HCT116 (cell line): ENCODE measurements at regions not wholly inside any gene's neighbourhood (a gene's known extent, or its start where the extent isn't known, plus 50 kb on each side); places are given as distances from the start of the nearest gene placed in this dataset.

Experiments used
- ATAC-seq: fragments of 200-7000 bp; cut with Tn5 transposase; 2 replicates; pipeline ENCODE4 v1.9.1; 2020; ENCODE audit warnings: mild to moderate bottlenecking, moderate library complexity
- BruUV-seq: library from RNA; stranded (reverse); fragments of 400-500 nt; replicated peaks from 2 replicates; lab custom pipeline; 2021; lab: Mats Ljungman, UMichigan
- CTCF ChIA-PET: fragments of 300-600 bp; sonication (Branson Sonifier 250); formaldehyde crosslinking; loops from one replicate; lab custom pipeline; 2021; ENCODE audit warnings: antibody characterized with exemption; lab: Charles Lee
- POLR2A ChIA-PET: fragments of 300-600, 350-600 bp; sonication (Branson Sonifier 250); formaldehyde crosslinking; loops from one replicate; lab custom pipeline; 2021; ENCODE audit warnings: antibody characterized with exemption; lab: Charles Lee
- RAD21 ChIA-PET, 2 experiments: fragments of 300-600 bp; sonication (Branson Sonifier 250); formaldehyde crosslinking; loops; one replicate each; lab custom pipeline; 2023; ENCODE audit warnings: low total read pairs in 2 of 2; ENCODE audit not compliant: uncharacterized antibody in 2 of 2, unreplicated experiment in 2 of 2, low non-redundant PET in 1 of 2; lab: Charles Lee
- DNase-seq: peaks from one replicate; pipeline ENCODE4 v3.0.0-alpha.2; 2010; ENCODE audit warnings: low read depth, low spot score
- H2AFZ ChIP-seq: fragments of 200-600 bp; shearing (Covaris generic), sonication (generic); 2 replicates; pipeline ENCODE4 v1.6.1; 2017; ENCODE audit warnings: low read depth, mixed run types, mixed read lengths, antibody characterized with exemption, low read length; ENCODE audit not compliant: poor library complexity, severe bottlenecking
- H3K27ac ChIP-seq: 2 replicates; pipeline ENCODE4 v1.5.1; 2012; ENCODE audit warnings: low read depth, low read length
- H3K27me3 ChIP-seq: fragments of 200-600 bp; sonication (generic); 2 replicates; pipeline ENCODE4 v1.6.1; 2016; ENCODE audit warnings: mixed run types, low read length, mixed read lengths; ENCODE audit not compliant: insufficient read depth
- H3K36me3 ChIP-seq, 2 experiments: fragments of 200-500 bp in 1 of 2; fragments of 200-600 bp in 1 of 2; sonication (Bioruptor generic) in 1 of 2; sonication (generic) in 1 of 2; 2 replicates each; pipeline versions ENCODE4 v1.5.1 to v1.6.1; 2014 to 2016; ENCODE audit warnings: low read length in 2 of 2, inconsistent platforms in 1 of 2, mixed read lengths in 1 of 2, mixed run types in 1 of 2; ENCODE audit not compliant: insufficient read depth in 2 of 2, control insufficient read depth in 1 of 2
- H3K4me1 ChIP-seq, 2 experiments: fragments of 200-600 bp in 1 of 2; sonication (generic) in 1 of 2; 2 replicates each; pipeline versions ENCODE4 v1.5.1 to v1.6.1; 2012 to 2017; ENCODE audit warnings: low read length in 2 of 2, inconsistent platforms in 1 of 2, mild to moderate bottlenecking in 1 of 2, mixed read lengths in 1 of 2, mixed run types in 1 of 2, moderate library complexity in 1 of 2; ENCODE audit not compliant: insufficient read depth in 2 of 2, control insufficient read depth in 1 of 2
- H3K4me2 ChIP-seq: fragments of 200-600 bp; sonication (generic); 2 replicates; pipeline ENCODE4 v1.6.1; 2017; ENCODE audit warnings: mixed run types, low read length, mixed read lengths
- H3K4me3 ChIP-seq, 2 experiments: fragments of 200-600 bp in 1 of 2; sonication (generic) in 1 of 2; replicated peaks in 1 of 2; 2 replicates each; pipeline ENCODE4 v1.5.1; 2011 to 2016; ENCODE audit warnings: low read length in 2 of 2, control low read depth in 1 of 2, low read depth in 1 of 2, mild to moderate bottlenecking in 1 of 2, mixed read lengths in 1 of 2, mixed run types in 1 of 2
- H3K79me2 ChIP-seq: fragments of 200-600 bp; sonication (generic); 2 replicates; pipeline ENCODE4 v1.6.1; 2017; ENCODE audit warnings: mild to moderate bottlenecking, mixed run types, low read length, moderate library complexity, mixed read lengths; ENCODE audit not compliant: insufficient read depth
- H3K9ac ChIP-seq: fragments of 200-600 bp; sonication (generic); 2 replicates; pipeline ENCODE4 v1.6.1; 2016; ENCODE audit warnings: low read length, mixed read lengths
- H3K9me2 ChIP-seq: fragments of 200-600 bp; sonication (generic), shearing (Covaris generic); 2 replicates; pipeline ENCODE4 v1.6.1; 2017; ENCODE audit warnings: mixed run types, mild to moderate bottlenecking, moderate library complexity; ENCODE audit not compliant: insufficient read depth
- H3K9me3 ChIP-seq, 2 experiments: fragments of 200-500 bp in 1 of 2; fragments of 200-600 bp in 1 of 2; sonication (Bioruptor generic) in 1 of 2; sonication (generic) in 1 of 2; 2 replicates each; pipeline ENCODE4 v1.6.1; 2014 to 2017; ENCODE audit warnings: low read length in 2 of 2, mixed read lengths in 2 of 2, inconsistent platforms in 1 of 2, low read depth in 1 of 2, mild to moderate bottlenecking in 1 of 2, mixed run types in 1 of 2, moderate library complexity in 1 of 2; ENCODE audit not compliant: control insufficient read depth in 1 of 2, insufficient read depth in 1 of 2
- H4K20me1 ChIP-seq: fragments of 200-600 bp; sonication (generic), shearing (Covaris generic); 2 replicates; pipeline ENCODE4 v1.6.1; 2017; ENCODE audit warnings: mixed run types, mild to moderate bottlenecking, moderate library complexity; ENCODE audit not compliant: insufficient read depth
- CEBPB ChIP-seq: IDR thresholded peaks from 2 replicates; pipeline ENCODE4 v1.6.1; 2012; ENCODE audit warnings: low read depth
- EGR1 ChIP-seq: IDR thresholded peaks from 2 replicates; pipeline ENCODE4 v1.6.1; 2012; ENCODE audit warnings: low read depth
- EZH2phosphoT487 ChIP-seq: fragments of 200-600 bp; IDR thresholded peaks from 2 replicates; pipeline ENCODE4 v1.6.1; 2018; ENCODE audit warnings: antibody characterized with exemption, borderline replicate concordance
- JUND ChIP-seq: IDR thresholded peaks from 2 replicates; pipeline ENCODE4 v1.6.1; 2012
- POLR2AphosphoS5 ChIP-seq: IDR thresholded peaks from 2 replicates; pipeline ENCODE4 v1.6.1; 2011; ENCODE audit warnings: mild to moderate bottlenecking, low read depth, low read length, moderate library complexity
- RAD21 ChIP-seq: IDR thresholded peaks from 2 replicates; pipeline ENCODE4 v1.6.1; 2012; ENCODE audit warnings: low read depth, mild to moderate bottlenecking
- SIN3A ChIP-seq: IDR thresholded peaks from 2 replicates; pipeline ENCODE4 v1.6.1; 2012; ENCODE audit warnings: low read depth
- SRF ChIP-seq: IDR thresholded peaks from 2 replicates; pipeline ENCODE4 v1.6.1; 2012; ENCODE audit warnings: low read depth
- TCF7L2 ChIP-seq: IDR thresholded peaks from 2 replicates; pipeline ENCODE4 v1.7.0; 2011; ENCODE audit warnings: borderline replicate concordance, inconsistent platforms; ENCODE audit not compliant: insufficient read depth, insufficient read length; ENCODE audit errors: extremely low read depth
- intact Hi-C: fragments of 100-400 bp; cut with micrococcal nuclease; formaldehyde crosslinking; loops from 2 replicates; pipeline ENCODE4 v1.10.0; 2022
- TF ChIP-seq, protein P1 (sequence below): IDR thresholded peaks from 2 replicates; pipeline ENCODE4 v1.6.1; 2012; ENCODE audit warnings: low read depth
- TF ChIP-seq, protein P2 (sequence below): IDR thresholded peaks from 2 replicates; pipeline ENCODE4 v1.6.1; 2012
- TF ChIP-seq, protein P3 (sequence below): IDR thresholded peaks from 2 replicates; pipeline ENCODE4 v1.6.1; 2012

DNA sequence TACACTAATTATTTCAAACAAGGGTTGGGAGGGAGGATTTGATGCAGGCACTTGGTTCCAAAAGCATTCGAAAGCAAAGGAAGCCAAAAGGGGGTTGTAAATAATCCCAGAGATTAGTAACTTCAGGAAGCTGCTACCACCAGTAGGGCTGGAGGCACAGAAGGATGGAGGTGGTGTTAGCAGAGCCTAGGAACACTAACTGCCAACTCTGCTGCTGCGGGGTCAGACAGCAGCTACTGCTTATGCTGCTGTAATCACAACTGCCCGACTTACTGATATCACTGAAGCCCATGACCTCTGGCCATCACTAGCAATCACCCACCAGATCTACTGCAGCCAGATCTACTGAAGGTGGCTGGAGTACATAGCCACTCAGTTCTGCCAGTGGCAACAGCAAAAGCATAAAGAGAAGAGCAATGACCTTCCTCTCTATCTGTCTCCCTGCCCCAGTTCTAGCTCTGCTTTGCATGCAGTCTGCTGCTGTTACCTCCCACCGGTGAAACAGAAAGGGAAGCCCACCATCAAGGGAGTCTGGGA lies 408.5 kb downstream of the PLPP3 start (continued):
- TF ChIP-seq, protein P1, sequence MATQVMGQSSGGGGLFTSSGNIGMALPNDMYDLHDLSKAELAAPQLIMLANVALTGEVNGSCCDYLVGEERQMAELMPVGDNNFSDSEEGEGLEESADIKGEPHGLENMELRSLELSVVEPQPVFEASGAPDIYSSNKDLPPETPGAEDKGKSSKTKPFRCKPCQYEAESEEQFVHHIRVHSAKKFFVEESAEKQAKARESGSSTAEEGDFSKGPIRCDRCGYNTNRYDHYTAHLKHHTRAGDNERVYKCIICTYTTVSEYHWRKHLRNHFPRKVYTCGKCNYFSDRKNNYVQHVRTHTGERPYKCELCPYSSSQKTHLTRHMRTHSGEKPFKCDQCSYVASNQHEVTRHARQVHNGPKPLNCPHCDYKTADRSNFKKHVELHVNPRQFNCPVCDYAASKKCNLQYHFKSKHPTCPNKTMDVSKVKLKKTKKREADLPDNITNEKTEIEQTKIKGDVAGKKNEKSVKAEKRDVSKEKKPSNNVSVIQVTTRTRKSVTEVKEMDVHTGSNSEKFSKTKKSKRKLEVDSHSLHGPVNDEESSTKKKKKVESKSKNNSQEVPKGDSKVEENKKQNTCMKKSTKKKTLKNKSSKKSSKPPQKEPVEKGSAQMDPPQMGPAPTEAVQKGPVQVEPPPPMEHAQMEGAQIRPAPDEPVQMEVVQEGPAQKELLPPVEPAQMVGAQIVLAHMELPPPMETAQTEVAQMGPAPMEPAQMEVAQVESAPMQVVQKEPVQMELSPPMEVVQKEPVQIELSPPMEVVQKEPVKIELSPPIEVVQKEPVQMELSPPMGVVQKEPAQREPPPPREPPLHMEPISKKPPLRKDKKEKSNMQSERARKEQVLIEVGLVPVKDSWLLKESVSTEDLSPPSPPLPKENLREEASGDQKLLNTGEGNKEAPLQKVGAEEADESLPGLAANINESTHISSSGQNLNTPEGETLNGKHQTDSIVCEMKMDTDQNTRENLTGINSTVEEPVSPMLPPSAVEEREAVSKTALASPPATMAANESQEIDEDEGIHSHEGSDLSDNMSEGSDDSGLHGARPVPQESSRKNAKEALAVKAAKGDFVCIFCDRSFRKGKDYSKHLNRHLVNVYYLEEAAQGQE = no peak
- TF ChIP-seq POLR2AphosphoS5 = no peak
- TF ChIP-seq, protein P2, sequence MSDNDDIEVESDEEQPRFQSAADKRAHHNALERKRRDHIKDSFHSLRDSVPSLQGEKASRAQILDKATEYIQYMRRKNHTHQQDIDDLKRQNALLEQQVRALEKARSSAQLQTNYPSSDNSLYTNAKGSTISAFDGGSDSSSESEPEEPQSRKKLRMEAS = no peak
- TF ChIP-seq RAD21 = no peak
- no peak for TF ChIP-seq EGR1
- no peak for TF ChIP-seq SRF
- no peak for TF ChIP-seq SIN3A
- no peak for TF ChIP-seq EZH2phosphoT487
- no peak for TF ChIP-seq JUND

DNA sequence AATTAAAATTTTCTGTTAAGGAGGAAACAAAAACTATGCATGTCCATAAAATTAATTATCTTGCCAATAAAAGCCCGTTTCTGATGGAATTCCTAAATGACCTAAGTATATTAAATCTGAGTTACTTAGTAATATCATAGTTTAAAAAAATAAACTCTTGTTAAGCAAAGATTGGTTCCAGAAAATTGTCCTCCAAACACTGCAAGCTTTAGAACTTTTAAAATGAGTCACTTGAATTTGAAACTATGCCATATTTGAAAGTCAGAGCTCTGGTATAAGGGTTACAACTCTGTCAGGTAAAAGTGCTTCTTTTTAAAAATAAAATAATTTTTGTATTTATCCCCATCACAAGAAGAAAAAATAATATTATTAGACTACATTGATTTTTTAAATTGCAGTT lies 409.5 kb downstream of the PLPP3 start:
- Histone ChIP-seq H2AFZ (no peak overlapping the region), H3K9ac (no peak overlapping the region), H4K20me1 (no peaks in the 10 kb centered on the region), H3K4me2 (no peak overlapping the region), H3K4me1 (no peaks in the 10 kb centered on the region)
- ATAC-seq (no peak), DNase-seq (no peak)
- CTCF ChIA-PET = no interaction called here
- TF ChIP-seq, protein P3, sequence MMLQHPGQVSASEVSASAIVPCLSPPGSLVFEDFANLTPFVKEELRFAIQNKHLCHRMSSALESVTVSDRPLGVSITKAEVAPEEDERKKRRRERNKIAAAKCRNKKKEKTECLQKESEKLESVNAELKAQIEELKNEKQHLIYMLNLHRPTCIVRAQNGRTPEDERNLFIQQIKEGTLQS = no peak
- TF ChIP-seq CEBPB (no peak), TCF7L2 (no peak)
- TF ChIP-seq, all 23 proteins: peak for 0
- Histone ChIP-seq H3K79me2 (no peaks in the 10 kb centered on the region), H3K9me2 (no peaks in the 10 kb centered on the region), H3K27me3 (no peaks in the 10 kb centered on the region), H3K36me3 (no peaks in the 10 kb centered on the region), H3K27ac (no peak overlapping the region), H3K9me3 (no peaks in the 10 kb centered on the region), H3K4me3 (no peak overlapping the region)
- POLR2A ChIA-PET = no interaction called here
- intact Hi-C loops = no loop called here
- RAD21 ChIA-PET = no interaction called here
- BruUV-seq = no TSS peak
